ENCODE measurements at regions not wholly inside any gene's neighbourhood (a gene's known extent, or its start where the extent isn't known, plus 50 kb on each side); places are given as distances from the start of the nearest gene placed in this dataset.

DNA sequence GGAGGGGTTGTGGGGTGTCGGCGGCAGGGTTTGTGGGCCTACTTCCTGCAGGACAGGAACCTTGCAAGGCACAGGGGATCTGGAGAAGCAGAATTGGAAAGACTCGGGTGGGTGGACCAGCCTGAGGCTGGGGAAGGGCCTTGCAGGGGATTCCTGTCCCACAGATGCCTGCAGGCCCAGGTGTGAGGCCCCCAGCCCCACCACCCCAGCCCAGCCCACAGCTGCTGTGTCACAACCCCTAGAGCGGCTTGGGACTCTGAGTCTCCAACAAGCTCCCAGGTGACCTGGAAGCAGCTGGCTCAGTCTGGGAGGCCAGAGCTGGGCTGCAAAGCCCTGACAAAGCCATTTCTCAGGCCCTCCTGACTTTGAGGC is 93.1 kb downstream of the ZFP36L2 start (continued):
- TF ChIP-seq, protein P1, sequence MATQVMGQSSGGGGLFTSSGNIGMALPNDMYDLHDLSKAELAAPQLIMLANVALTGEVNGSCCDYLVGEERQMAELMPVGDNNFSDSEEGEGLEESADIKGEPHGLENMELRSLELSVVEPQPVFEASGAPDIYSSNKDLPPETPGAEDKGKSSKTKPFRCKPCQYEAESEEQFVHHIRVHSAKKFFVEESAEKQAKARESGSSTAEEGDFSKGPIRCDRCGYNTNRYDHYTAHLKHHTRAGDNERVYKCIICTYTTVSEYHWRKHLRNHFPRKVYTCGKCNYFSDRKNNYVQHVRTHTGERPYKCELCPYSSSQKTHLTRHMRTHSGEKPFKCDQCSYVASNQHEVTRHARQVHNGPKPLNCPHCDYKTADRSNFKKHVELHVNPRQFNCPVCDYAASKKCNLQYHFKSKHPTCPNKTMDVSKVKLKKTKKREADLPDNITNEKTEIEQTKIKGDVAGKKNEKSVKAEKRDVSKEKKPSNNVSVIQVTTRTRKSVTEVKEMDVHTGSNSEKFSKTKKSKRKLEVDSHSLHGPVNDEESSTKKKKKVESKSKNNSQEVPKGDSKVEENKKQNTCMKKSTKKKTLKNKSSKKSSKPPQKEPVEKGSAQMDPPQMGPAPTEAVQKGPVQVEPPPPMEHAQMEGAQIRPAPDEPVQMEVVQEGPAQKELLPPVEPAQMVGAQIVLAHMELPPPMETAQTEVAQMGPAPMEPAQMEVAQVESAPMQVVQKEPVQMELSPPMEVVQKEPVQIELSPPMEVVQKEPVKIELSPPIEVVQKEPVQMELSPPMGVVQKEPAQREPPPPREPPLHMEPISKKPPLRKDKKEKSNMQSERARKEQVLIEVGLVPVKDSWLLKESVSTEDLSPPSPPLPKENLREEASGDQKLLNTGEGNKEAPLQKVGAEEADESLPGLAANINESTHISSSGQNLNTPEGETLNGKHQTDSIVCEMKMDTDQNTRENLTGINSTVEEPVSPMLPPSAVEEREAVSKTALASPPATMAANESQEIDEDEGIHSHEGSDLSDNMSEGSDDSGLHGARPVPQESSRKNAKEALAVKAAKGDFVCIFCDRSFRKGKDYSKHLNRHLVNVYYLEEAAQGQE (IDR thresholded peaks at IDR 0.05), result no peak
- TF ChIP-seq SP1 (IDR thresholded peaks at IDR 0.05) (no peak), RXRA (IDR thresholded peaks at IDR 0.05) (no peak)

DNA sequence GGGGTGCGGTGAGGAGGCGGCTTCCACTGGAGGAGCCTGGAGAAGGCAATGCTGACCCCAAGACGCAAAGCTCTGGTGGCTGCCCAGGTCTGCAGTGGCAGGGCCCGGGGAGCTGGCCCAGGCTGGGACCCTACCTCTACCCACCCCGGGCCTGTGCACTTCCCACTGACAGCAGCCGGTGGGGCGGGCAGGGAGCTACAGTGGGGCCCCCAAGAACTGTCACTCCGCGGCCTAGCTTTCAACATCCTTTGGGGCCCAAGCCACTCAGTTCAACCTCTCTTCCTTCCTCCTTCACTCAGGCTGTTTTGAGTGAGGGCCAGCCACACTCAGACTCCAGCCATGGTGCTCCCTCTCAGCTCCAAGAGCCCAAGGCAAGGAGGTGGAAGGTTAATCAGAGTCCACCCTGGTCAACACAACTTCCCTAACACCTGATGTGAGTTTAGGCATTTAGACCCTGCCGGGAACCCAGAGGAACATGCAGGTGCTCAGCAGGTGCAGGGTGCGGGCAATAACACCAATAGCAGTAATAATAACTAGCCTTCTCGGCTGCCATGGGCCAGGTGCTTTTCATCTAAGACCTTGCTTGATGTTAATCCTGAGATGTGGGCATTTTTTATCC is 93.6 kb downstream of the ZFP36L2 start:
- H3K36me3 ChIP-seq (ENCODE audit: control insufficient read depth in 4 of 4, insufficient read depth in 3 of 4, low read depth in 1 of 4, low read length in 3 of 4), result no peaks in the 10 kb centered on the region
- whole genome bisulfite sequencing, result 79% methylated on average over 12 of the region's 12 CpGs
- H3K4me3 ChIP-seq (ENCODE audit: low read depth in 1 of 3, low read length in 3 of 3), result no peak overlapping the region
- H3K27me3 ChIP-seq (ENCODE audit: control insufficient read depth in 4 of 4, insufficient read depth in 4 of 4, low read length in 3 of 4), result no peaks in the 10 kb centered on the region
- peaks cover 2 to 18% (median 7%) of the 10 kb centered on the region in 4 donors for H3K4me1 ChIP-seq (ENCODE audit: control insufficient read depth in 4 of 4, insufficient read depth in 4 of 4, low read length in 3 of 4)
- H3K9ac ChIP-seq (ENCODE audit: low read depth in 1 of 2, low read length in 2 of 2), result no peak overlapping the region
- H3K27ac ChIP-seq (ENCODE audit: low read depth in 1 of 2, low read length in 2 of 2), result peak overlapping the region; percentile 3 to 53
- TF ChIP-seq HNF4A (conservative IDR thresholded peaks at IDR 0.05), result no peak
- TF ChIP-seq, protein P2, sequence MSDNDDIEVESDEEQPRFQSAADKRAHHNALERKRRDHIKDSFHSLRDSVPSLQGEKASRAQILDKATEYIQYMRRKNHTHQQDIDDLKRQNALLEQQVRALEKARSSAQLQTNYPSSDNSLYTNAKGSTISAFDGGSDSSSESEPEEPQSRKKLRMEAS (IDR thresholded peaks at IDR 0.05), result no peak
- TF ChIP-seq GABPA (IDR thresholded peaks at IDR 0.05 in 1 of 2, conservative IDR thresholded peaks at IDR 0.05 in 1 of 2), result no peak
- TF ChIP-seq RAD21 (IDR thresholded peaks at IDR 0.05), result no peak
- TF ChIP-seq FOXA2 (IDR thresholded peaks at IDR 0.05), result no peak
- TF ChIP-seq, protein P3, sequence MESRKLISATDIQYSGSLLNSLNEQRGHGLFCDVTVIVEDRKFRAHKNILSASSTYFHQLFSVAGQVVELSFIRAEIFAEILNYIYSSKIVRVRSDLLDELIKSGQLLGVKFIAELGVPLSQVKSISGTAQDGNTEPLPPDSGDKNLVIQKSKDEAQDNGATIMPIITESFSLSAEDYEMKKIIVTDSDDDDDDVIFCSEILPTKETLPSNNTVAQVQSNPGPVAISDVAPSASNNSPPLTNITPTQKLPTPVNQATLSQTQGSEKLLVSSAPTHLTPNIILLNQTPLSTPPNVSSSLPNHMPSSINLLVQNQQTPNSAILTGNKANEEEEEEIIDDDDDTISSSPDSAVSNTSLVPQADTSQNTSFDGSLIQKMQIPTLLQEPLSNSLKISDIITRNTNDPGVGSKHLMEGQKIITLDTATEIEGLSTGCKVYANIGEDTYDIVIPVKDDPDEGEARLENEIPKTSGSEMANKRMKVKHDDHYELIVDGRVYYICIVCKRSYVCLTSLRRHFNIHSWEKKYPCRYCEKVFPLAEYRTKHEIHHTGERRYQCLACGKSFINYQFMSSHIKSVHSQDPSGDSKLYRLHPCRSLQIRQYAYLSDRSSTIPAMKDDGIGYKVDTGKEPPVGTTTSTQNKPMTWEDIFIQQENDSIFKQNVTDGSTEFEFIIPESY (IDR thresholded peaks at IDR 0.05), result no peak
- TF ChIP-seq, protein P1 (IDR thresholded peaks at IDR 0.05), result no peak
- no peak for TF ChIP-seq FOXA1 (IDR thresholded peaks at IDR 0.05)
- no peak for TF ChIP-seq RXRA (IDR thresholded peaks at IDR 0.05)
- DNase-seq (ENCODE audit: low spot score), result no peak
- H3K9me3 ChIP-seq (ENCODE audit: control insufficient read depth in 4 of 4, low read length in 3 of 4), result no peaks in the 10 kb centered on the region

All from liver (tissue), 7 donors.